ENCODE measurements at regions not wholly inside any gene's neighbourhood (a gene's known extent, or its start where the extent isn't known, plus 50 kb on each side); places are given as distances from the start of the nearest gene placed in this dataset.

DNA sequence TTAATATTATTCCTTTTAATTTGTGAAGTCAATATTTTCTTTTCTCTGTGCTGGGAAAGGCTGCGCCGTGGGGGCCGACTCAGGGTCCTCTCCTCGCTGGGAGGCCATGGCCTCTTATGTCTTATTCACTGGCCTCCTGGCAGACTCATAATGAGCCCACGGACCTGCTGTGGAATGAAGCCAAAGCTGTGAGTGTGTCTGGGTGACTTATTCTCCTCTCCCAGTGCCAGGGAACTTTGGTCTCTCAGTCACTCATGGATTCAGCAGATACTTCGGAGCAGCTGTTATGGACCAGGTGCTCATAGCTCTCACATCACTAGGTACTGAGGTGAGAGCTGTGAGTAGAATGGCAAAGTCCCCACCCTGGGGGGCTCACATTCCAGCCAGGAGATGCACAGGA lies 297.6 kb downstream of the CDH26 start:
- POLR2A ChIA-PET (ENCODE audit: unreplicated experiment), result no interaction called here
- no peak overlapping the region for H3K27ac ChIP-seq (ENCODE audit: insufficient read depth, low read length)

More for the DNA sequence above, 297.6 kb downstream of the CDH26 start:
- in situ Hi-C loops (cut with MboI; ENCODE audit: low sequenced_read_pairs), result no loop called here
- Histone ChIP-seq H3K36me3 (ENCODE audit: control insufficient read depth, insufficient read depth, low read length) (no peaks in the 10 kb centered on the region), H3K9me1 (ENCODE audit: insufficient read depth, low read length) (no peaks in the 10 kb centered on the region; the same call in none of the 2 replicates), H2AK9ac (replicated peaks; ENCODE audit: low read depth, low read length, poor library complexity) (no peak overlapping the region), H4K5ac (ENCODE audit: low read depth, low read length) (no peak overlapping the region), H4K91ac (ENCODE audit: insufficient read depth, low read depth, low read length) (no peak overlapping the region), H2AFZ (replicated peaks; ENCODE audit: low read length, poor library complexity) (no peak overlapping the region), H3K4me2 (ENCODE audit: low read depth, low read length) (no peak overlapping the region), H4K20me1 (ENCODE audit: insufficient read depth, low read length) (no peaks in the 10 kb centered on the region), H2BK120ac (ENCODE audit: low read depth, low read length) (no peak overlapping the region), H3K4me3 (ENCODE audit: insufficient read depth, low read depth, low read length) (no peak overlapping the region), H2BK20ac (ENCODE audit: low read depth, low read length) (peak overlapping the region; percentile 14; the same call in 1 of the 2 replicates), H2BK5ac (ENCODE audit: low read depth, low read length, poor library complexity, severe bottlenecking) (no peak overlapping the region), H3K79me1 (ENCODE audit: low read depth in 1 of 2, low read length in 2 of 2) (no peaks in the 10 kb centered on the region), H2BK15ac (ENCODE audit: low read depth, low read length) (no peak overlapping the region), H3K18ac (ENCODE audit: low read depth, low read length) (no peak overlapping the region), H3K4ac (ENCODE audit: low read depth, low read length) (0 out of 2 replicates have a peak overlapping the region, but pooled peaks have one; percentile 17), H3K23ac (ENCODE audit: low read depth, low read length) (no peak overlapping the region), H2AK5ac (ENCODE audit: low read depth, low read length) (no peak overlapping the region; the same call in 1 of the 2 replicates), H3K56ac (ENCODE audit: extremely low read depth, insufficient read depth, low read length) (no peak overlapping the region), H3K4me1 (ENCODE audit: control insufficient read depth, insufficient read depth, low read length) (peaks cover 7% of the 10 kb centered on the region; the same call in 1 of the 2 replicates), H3K9me3 (ENCODE audit: control insufficient read depth, insufficient read depth, low read length) (no peaks in the 10 kb centered on the region), H3K9ac (ENCODE audit: low read depth, low read length) (no peak overlapping the region), H3K14ac (replicated peaks; ENCODE audit: low read depth, low read length) (no peak overlapping the region), H3K27me3 (ENCODE audit: control insufficient read depth, insufficient read depth, low read length) (0 out of 2 replicates have a peak, but pooled peaks cover 3% of the 10 kb centered on the region), H4K8ac (ENCODE audit: low read depth in 2 of 2, low read length in 2 of 2) (no peak overlapping the region)
- WGBS, 2 experiments (ENCODE audit: extremely low coverage in 2 of 2, insufficient read length in 1 of 2), result 40% methylated on average over 1 of the region's 6 CpGs; no CpG with 5 or more reads in 1 of the 2 experiments
- intact Hi-C loops (cut with micrococcal nuclease), result no loop called here
- ATAC-seq (ENCODE audit: low read depth) (no peak), DNase-seq (peak; percentile 62)
- BruUV-seq (replicated peaks), result no TSS peak
- CTCF ChIA-PET, result no interaction called here
- dilution Hi-C loops (cut with HindIII; ENCODE audit: low sequenced_read_pairs, unreplicated experiment), result no loop called here
- TF ChIP-seq FOS (IDR thresholded peaks at IDR 0.05; ENCODE audit: low read depth, low read length), result no peak
- no peak for TF ChIP-seq MXI1 (IDR thresholded peaks at IDR 0.05; ENCODE audit: borderline replicate concordance, low read depth, low read length)
- TF ChIP-seq RCOR1 (IDR thresholded peaks at IDR 0.05; ENCODE audit: insufficient replicate concordance, low read length), result no peak
- no peak for TF ChIP-seq POLR2A (IDR thresholded peaks at IDR 0.05; ENCODE audit: low read depth, low read length)
- TF ChIP-seq RFX5 (IDR thresholded peaks at IDR 0.05; ENCODE audit: low read depth, low read length), result no peak
- TF ChIP-seq, protein P1, sequence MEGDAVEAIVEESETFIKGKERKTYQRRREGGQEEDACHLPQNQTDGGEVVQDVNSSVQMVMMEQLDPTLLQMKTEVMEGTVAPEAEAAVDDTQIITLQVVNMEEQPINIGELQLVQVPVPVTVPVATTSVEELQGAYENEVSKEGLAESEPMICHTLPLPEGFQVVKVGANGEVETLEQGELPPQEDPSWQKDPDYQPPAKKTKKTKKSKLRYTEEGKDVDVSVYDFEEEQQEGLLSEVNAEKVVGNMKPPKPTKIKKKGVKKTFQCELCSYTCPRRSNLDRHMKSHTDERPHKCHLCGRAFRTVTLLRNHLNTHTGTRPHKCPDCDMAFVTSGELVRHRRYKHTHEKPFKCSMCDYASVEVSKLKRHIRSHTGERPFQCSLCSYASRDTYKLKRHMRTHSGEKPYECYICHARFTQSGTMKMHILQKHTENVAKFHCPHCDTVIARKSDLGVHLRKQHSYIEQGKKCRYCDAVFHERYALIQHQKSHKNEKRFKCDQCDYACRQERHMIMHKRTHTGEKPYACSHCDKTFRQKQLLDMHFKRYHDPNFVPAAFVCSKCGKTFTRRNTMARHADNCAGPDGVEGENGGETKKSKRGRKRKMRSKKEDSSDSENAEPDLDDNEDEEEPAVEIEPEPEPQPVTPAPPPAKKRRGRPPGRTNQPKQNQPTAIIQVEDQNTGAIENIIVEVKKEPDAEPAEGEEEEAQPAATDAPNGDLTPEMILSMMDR (conservative IDR thresholded peaks at IDR 0.05; ENCODE audit: low read depth, low read length), result no peak
- TF ChIP-seq, protein P2, sequence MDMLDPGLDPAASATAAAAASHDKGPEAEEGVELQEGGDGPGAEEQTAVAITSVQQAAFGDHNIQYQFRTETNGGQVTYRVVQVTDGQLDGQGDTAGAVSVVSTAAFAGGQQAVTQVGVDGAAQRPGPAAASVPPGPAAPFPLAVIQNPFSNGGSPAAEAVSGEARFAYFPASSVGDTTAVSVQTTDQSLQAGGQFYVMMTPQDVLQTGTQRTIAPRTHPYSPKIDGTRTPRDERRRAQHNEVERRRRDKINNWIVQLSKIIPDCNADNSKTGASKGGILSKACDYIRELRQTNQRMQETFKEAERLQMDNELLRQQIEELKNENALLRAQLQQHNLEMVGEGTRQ (IDR thresholded peaks at IDR 0.05; ENCODE audit: low read depth, low read length), result no peak
- no peak for TF ChIP-seq CHD1 (IDR thresholded peaks at IDR 0.05; ENCODE audit: low read depth, low read length)
- no peak for TF ChIP-seq CEBPB (IDR thresholded peaks at IDR 0.05; ENCODE audit: low read depth, low read length)
- no peak for TF ChIP-seq RAD21 (IDR thresholded peaks at IDR 0.05; ENCODE audit: low read length)
- no peak for TF ChIP-seq NFE2L2 (IDR thresholded peaks at IDR 0.05; ENCODE audit: low read depth, low read length)
- TF ChIP-seq, protein P3, sequence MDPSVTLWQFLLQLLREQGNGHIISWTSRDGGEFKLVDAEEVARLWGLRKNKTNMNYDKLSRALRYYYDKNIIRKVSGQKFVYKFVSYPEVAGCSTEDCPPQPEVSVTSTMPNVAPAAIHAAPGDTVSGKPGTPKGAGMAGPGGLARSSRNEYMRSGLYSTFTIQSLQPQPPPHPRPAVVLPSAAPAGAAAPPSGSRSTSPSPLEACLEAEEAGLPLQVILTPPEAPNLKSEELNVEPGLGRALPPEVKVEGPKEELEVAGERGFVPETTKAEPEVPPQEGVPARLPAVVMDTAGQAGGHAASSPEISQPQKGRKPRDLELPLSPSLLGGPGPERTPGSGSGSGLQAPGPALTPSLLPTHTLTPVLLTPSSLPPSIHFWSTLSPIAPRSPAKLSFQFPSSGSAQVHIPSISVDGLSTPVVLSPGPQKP (IDR thresholded peaks at IDR 0.05; ENCODE audit: borderline replicate concordance, low read depth, low read length), result no peak
- no peak for TF ChIP-seq MAZ (IDR thresholded peaks at IDR 0.05; ENCODE audit: borderline replicate concordance, low read depth, low read length)
- no peak for TF ChIP-seq SMC3 (IDR thresholded peaks at IDR 0.05; ENCODE audit: low read depth, low read length)
- no peak for TF ChIP-seq MAFK (IDR thresholded peaks at IDR 0.05; ENCODE audit: low read depth, low read length)
- TF ChIP-seq BHLHE40 (IDR thresholded peaks at IDR 0.05; ENCODE audit: low read depth, low read length), result no peak
